CD8-positive, alpha-beta memory T cell (primary cell): ENCODE measurements at regions not wholly inside any gene's neighbourhood (a gene's known extent, or its start where the extent isn't known, plus 50 kb on each side); places are given as distances from the start of the nearest gene placed in this dataset.

Experiments used
- CTCF ChIA-PET: fragments of 350-600 bp; sonication (Branson Sonifier 250); formaldehyde crosslinking; loops from one replicate; lab custom pipeline; 2021; ENCODE audit warnings: antibody characterized with exemption; lab: Charles Lee
- POLR2A ChIA-PET: fragments of 350-600 bp; sonication (Branson Sonifier 250); formaldehyde crosslinking; loops from one replicate; lab custom pipeline; 2021; ENCODE audit warnings: antibody characterized with exemption; lab: Charles Lee
- DNase-seq, 5 donors: peaks; one replicate each; pipeline versions ENCODE4 v3.0.0 to v3.0.0-alpha.2; 2020 to 2022; ENCODE audit warnings: mixed read lengths in 1 of 5
- H3K27ac ChIP-seq: one replicate; pipeline ENCODE4 v1.7.0; 2013; ENCODE audit warnings: low read depth, mild to moderate bottlenecking, low read length, moderate library complexity
- H3K27me3 ChIP-seq: 2 replicates; pipeline ENCODE4 v1.7.0; 2013; ENCODE audit warnings: low read length, mild to moderate bottlenecking; ENCODE audit not compliant: insufficient read depth, poor library complexity, severe bottlenecking
- H3K36me3 ChIP-seq: 2 replicates; pipeline ENCODE4 v1.7.0; 2013; ENCODE audit warnings: mild to moderate bottlenecking, low read length, moderate library complexity; ENCODE audit not compliant: insufficient read depth
- H3K4me1 ChIP-seq: 2 replicates; pipeline ENCODE4 v1.7.0; 2013; ENCODE audit warnings: mild to moderate bottlenecking, low read length, moderate library complexity; ENCODE audit not compliant: insufficient read depth
- H3K4me3 ChIP-seq: 2 replicates; pipeline ENCODE4 v1.7.0; 2013; ENCODE audit warnings: mild to moderate bottlenecking, low read length
- H3K9me3 ChIP-seq: 2 replicates; pipeline ENCODE4 v1.7.0; 2013; ENCODE audit warnings: mild to moderate bottlenecking, low read length
- H3K27ac Mint-ChIP-seq, 8 donors: one replicate each; pipeline ENCODE4 v1.8.0; 2020 to 2021; ENCODE audit warnings: mixed read lengths in 8 of 8, mild to moderate bottlenecking in 6 of 8, inconsistent platforms in 3 of 8, moderate library complexity in 3 of 8
- H3K27me3 Mint-ChIP-seq, 2 donors: one replicate each; pipeline ENCODE4 v1.8.0; 2020 to 2021; ENCODE audit warnings: mixed read lengths in 2 of 2, mild to moderate bottlenecking in 1 of 2, moderate library complexity in 1 of 2
- H3K36me3 Mint-ChIP-seq, 3 donors: one replicate each; pipeline ENCODE4 v1.8.0; 2020 to 2021; ENCODE audit warnings: mixed read lengths in 3 of 3, inconsistent platforms in 1 of 3, mild to moderate bottlenecking in 1 of 3
- H3K4me1 Mint-ChIP-seq, 3 donors: one replicate each; pipeline ENCODE4 v1.8.0; 2020 to 2021; ENCODE audit warnings: mixed read lengths in 3 of 3, inconsistent platforms in 1 of 3, mild to moderate bottlenecking in 1 of 3
- H3K4me3 Mint-ChIP-seq, 7 donors: one replicate each; pipeline ENCODE4 v1.8.0; 2020 to 2021; ENCODE audit warnings: mixed read lengths in 7 of 7, mild to moderate bottlenecking in 6 of 7, moderate library complexity in 4 of 7, inconsistent platforms in 2 of 7
- H3K9me3 Mint-ChIP-seq, 5 donors: one replicate each; pipeline ENCODE4 v1.8.0; 2020 to 2022; ENCODE audit warnings: mixed read lengths in 5 of 5, mild to moderate bottlenecking in 3 of 5, moderate library complexity in 2 of 5, inconsistent platforms in 1 of 5

DNA sequence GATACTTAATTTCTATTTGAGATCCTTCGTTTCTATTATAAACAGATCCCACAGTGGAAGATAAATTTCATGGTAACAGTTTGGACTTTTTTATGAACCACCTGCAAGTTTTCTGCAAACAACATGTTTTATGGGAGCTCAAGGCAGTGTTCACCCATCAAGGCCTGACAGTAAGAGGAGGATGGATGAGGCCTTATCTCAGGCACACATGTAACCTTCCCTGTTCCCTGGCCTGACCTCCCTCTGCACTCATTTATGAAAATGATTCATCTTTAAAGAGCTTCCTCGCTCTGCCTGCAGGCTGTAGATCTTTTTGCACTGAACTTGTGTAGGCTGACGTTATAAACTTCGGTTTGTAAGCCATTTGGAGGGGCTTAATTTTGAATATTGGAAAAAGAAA is 500.1 kb downstream of the GATA3 start:
- Mint-ChIP-seq H3K4me3 (no peak overlapping the region), H3K9me3 (peaks cover 0 to 3% (median 0%) of the 10 kb centered on the region in 5 donors), H3K27me3 (peaks cover 16 to 50% of the 10 kb centered on the region in 2 donors), H3K27ac (no peak overlapping the region), H3K4me1 (no peaks in the 10 kb centered on the region), H3K36me3 (peaks cover 0 to 3% (median 0%) of the 10 kb centered on the region in 3 donors)
- H3K36me3 ChIP-seq, result no peaks in the 10 kb centered on the region
- H3K4me1 ChIP-seq, result no peaks in the 10 kb centered on the region
- H3K27ac ChIP-seq, result no peak overlapping the region
- ChIA-PET POLR2A (interaction anchor here (0.6 kb wide), 1 partner anchor 470 kb away, joined by 4 read pairs; no protein-coding TSS in a partner anchor), CTCF (no interaction called here)
- no peak overlapping the region for H3K4me3 ChIP-seq
- DNase-seq, result no peak
- peaks cover 3% of the 10 kb centered on the region for H3K27me3 ChIP-seq
- no peaks in the 10 kb centered on the region for H3K9me3 ChIP-seq

DNA sequence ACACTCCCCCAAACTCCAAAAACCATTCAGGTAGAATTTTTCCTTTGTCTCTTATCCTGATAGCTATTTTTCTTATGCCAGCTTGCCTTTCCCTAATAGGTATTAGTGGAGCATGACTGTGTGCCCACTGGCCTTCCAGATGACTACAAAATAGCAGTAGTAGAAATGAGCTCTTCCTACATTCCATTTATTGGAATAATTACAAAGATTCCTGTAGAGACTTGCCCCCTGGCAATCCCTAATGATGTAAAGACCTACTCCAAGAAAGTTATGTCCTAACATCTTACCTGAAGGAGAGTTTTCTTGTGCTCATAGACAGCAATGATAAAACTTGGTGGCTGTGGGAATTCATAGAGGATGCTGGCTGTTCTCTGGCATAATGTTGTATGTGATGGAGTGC is 501.8 kb downstream of the GATA3 start:
- Mint-ChIP-seq H3K36me3 (no peaks in the 10 kb centered on the region), H3K4me1 (no peaks in the 10 kb centered on the region), H3K4me3 (no peak overlapping the region), H3K27me3 (peaks cover 13 to 48% of the 10 kb centered on the region in 2 donors), H3K27ac (no peak overlapping the region), H3K9me3 (no peaks in the 10 kb centered on the region)
- H3K4me1 ChIP-seq, result no peaks in the 10 kb centered on the region
- H3K27ac ChIP-seq, result no peak overlapping the region
- CTCF ChIA-PET, result no interaction called here
- no peak for DNase-seq
- no peaks in the 10 kb centered on the region for H3K36me3 ChIP-seq
- peaks cover 3% of the 10 kb centered on the region for H3K27me3 ChIP-seq
- no peaks in the 10 kb centered on the region for H3K9me3 ChIP-seq
- no peak overlapping the region for H3K4me3 ChIP-seq
- POLR2A ChIA-PET, result no interaction called here

DNA sequence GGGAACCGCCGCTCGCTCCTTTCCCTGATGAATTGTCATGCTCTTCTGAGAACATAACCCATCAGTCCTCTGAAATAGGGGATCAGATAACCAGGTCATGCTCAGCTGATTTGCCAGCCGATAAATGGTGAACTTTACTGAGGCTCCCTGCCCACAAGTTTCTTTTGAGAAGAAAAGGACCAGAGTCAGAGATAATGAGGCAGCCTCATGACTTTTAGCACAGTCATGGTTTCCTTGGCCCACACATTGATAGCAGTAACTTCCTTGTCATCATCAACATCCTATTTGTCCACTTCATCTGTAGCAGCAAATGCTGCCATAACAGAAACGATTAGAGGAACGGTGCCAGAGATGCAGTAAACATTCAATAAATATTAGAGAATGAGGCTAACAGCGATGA is 509.0 kb downstream of the GATA3 start:
- Histone ChIP-seq H3K27me3 (no peaks in the 10 kb centered on the region), H3K36me3 (no peaks in the 10 kb centered on the region), H3K9me3 (no peaks in the 10 kb centered on the region), H3K4me1 (no peaks in the 10 kb centered on the region), H3K4me3 (no peak overlapping the region), H3K27ac (no peak overlapping the region)
- Mint-ChIP-seq H3K27me3 (peaks cover 11 to 52% of the 10 kb centered on the region in 2 donors), H3K27ac (no peak overlapping the region), H3K9me3 (no peaks in the 10 kb centered on the region), H3K36me3 (no peaks in the 10 kb centered on the region), H3K4me3 (no peak overlapping the region), H3K4me1 (no peaks in the 10 kb centered on the region)
- ChIA-PET CTCF (no interaction called here), POLR2A (no interaction called here)
- no peak for DNase-seq

DNA sequence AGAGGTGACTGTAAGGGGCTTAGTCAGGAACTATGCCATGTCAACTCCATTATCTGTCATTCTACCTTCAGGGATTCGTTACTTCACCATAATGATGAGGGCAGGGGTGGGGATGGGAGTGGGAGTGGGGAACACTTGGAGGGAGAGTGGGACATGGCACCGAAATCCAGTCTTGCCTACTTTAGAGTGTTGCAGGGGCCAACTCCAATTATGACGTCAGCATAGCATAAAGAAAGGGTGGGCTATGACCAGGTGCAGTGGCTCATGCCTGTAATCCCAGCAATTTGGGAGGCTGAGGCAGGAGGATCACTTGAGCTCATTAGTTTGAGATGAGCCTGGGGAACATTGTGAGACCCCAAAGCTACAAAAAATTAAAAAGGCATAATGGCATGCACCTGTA is 512.2 kb downstream of the GATA3 start:
- CTCF ChIA-PET, result no interaction called here
- H3K9me3 Mint-ChIP-seq, result no peaks in the 10 kb centered on the region
- H3K36me3 Mint-ChIP-seq, result no peaks in the 10 kb centered on the region
- H3K4me1 Mint-ChIP-seq, result no peaks in the 10 kb centered on the region
- H3K9me3 ChIP-seq, result no peaks in the 10 kb centered on the region
- no peaks in the 10 kb centered on the region for H3K4me1 ChIP-seq
- H3K27ac ChIP-seq, result no peak overlapping the region
- no peaks in the 10 kb centered on the region for H3K27me3 ChIP-seq
- no peak overlapping the region for H3K4me3 ChIP-seq
- no peak overlapping the region for H3K27ac Mint-ChIP-seq
- no peak for DNase-seq
- no peaks in the 10 kb centered on the region for H3K36me3 ChIP-seq
- POLR2A ChIA-PET, result no interaction called here
- H3K4me3 Mint-ChIP-seq, result no peak overlapping the region
- peaks cover 15 to 53% of the 10 kb centered on the region in 2 donors for H3K27me3 Mint-ChIP-seq

DNA sequence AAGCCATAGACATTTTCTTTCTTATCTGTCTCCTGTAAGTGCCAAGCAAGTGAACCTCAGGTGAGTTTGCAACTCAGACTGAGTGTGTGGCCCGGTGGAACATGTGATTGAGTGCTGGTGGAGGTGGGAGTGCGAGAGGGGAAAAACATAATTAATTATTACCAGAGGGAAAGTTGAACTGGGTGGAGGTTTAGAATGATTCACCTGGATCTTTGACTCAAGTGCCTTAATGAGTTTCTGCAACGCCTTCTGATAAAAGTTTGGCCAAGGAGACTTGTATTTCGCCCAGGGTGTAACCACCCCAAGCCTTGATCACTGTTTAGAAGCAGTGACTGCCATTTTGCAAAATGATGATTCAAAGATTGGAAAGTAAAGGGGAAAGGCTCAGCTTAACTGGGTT is 513.9 kb downstream of the GATA3 start:
- CTCF ChIA-PET, result no interaction called here
- H3K4me3 ChIP-seq, result no peak overlapping the region
- no peaks in the 10 kb centered on the region for H3K36me3 ChIP-seq
- H3K27ac Mint-ChIP-seq, result no peak overlapping the region
- POLR2A ChIA-PET, result no interaction called here
- no peaks in the 10 kb centered on the region for H3K36me3 Mint-ChIP-seq
- H3K27me3 Mint-ChIP-seq, result peaks cover 16 to 55% of the 10 kb centered on the region in 2 donors
- no peaks in the 10 kb centered on the region for H3K9me3 Mint-ChIP-seq
- H3K4me3 Mint-ChIP-seq, result no peak overlapping the region
- H3K27ac ChIP-seq, result no peak overlapping the region
- no peak for DNase-seq
- no peaks in the 10 kb centered on the region for H3K4me1 Mint-ChIP-seq
- H3K9me3 ChIP-seq, result no peaks in the 10 kb centered on the region
- H3K4me1 ChIP-seq, result no peaks in the 10 kb centered on the region
- no peaks in the 10 kb centered on the region for H3K27me3 ChIP-seq

DNA sequence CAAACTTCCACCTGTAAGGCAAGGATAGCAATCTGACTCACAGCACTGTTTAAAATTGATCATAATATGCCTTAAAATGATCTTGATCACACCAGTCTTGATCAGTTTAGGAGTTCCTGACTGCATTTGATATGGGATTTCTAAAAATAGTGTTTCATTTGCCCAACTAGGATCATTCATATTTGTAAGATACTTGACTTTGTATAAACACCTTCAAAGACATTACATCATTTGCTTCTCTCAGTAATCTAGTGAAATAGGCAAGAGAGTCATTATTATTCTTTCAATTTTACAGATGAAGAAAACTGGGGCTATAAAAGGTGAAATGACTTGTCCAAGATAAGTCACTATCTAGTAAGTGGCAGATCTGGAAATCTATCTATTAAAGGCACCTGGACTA is 521.1 kb downstream of the GATA3 start:
- Histone ChIP-seq H3K27ac (no peak overlapping the region), H3K9me3 (no peaks in the 10 kb centered on the region), H3K27me3 (no peaks in the 10 kb centered on the region), H3K36me3 (no peaks in the 10 kb centered on the region), H3K4me1 (no peaks in the 10 kb centered on the region), H3K4me3 (no peak overlapping the region)
- POLR2A ChIA-PET, result no interaction called here
- H3K9me3 Mint-ChIP-seq, result no peaks in the 10 kb centered on the region
- no peaks in the 10 kb centered on the region for H3K36me3 Mint-ChIP-seq
- H3K4me3 Mint-ChIP-seq, result no peak overlapping the region
- CTCF ChIA-PET, result no interaction called here
- DNase-seq, result no peak
- H3K4me1 Mint-ChIP-seq, result peaks cover 0 to 5% (median 0%) of the 10 kb centered on the region in 3 donors
- H3K27me3 Mint-ChIP-seq, result peaks cover 11 to 46% of the 10 kb centered on the region in 2 donors
- no peak overlapping the region for H3K27ac Mint-ChIP-seq

DNA sequence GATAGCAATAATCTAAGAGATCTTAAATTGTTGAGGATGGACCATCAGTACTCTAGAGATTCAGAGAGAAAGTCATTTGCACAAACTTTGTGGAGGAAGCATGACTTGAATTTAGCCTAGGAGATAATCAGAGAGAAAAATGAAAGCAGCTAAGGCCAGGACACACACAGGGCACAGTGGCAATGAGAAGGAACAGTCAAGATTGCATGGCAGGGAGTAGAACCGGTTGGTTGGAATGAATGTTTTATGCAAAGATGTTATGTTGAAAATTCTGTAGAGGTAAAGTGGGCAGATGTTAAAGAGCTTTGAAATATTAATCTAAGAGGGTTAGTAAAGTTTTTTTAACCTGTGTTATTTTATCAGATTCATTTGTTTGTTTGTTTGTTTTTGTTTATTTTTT is 521.8 kb downstream of the GATA3 start:
- H3K36me3 Mint-ChIP-seq, result no peaks in the 10 kb centered on the region
- no peak overlapping the region for H3K27ac Mint-ChIP-seq
- H3K27me3 Mint-ChIP-seq, result peaks cover 9 to 44% of the 10 kb centered on the region in 2 donors
- no peaks in the 10 kb centered on the region for H3K9me3 Mint-ChIP-seq
- Histone ChIP-seq H3K4me1 (no peaks in the 10 kb centered on the region), H3K4me3 (no peak overlapping the region), H3K36me3 (no peaks in the 10 kb centered on the region), H3K27ac (no peak overlapping the region), H3K9me3 (no peaks in the 10 kb centered on the region), H3K27me3 (no peaks in the 10 kb centered on the region)
- DNase-seq, result no peak
- no peak overlapping the region for H3K4me3 Mint-ChIP-seq
- ChIA-PET CTCF (no interaction called here), POLR2A (no interaction called here)
- peaks cover 0 to 5% (median 0%) of the 10 kb centered on the region in 3 donors for H3K4me1 Mint-ChIP-seq

DNA sequence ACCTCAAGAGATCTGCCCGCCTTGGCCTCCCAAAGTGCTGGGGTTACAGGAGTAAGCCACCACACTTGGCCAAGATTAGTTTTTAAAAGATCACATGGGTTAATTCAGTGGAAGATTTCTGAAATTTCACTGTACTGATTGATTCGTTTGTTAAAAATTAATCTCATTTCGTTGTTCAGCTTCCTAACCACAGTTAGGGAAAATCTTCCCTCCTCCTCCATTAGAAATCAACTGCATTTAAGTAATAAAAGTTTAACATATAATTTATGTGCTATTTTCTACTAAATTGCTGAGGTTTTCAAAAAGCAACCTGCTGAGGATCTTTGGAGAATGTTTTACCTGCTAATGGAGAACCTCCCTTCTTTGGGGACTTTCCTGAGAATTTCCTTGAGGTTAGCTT is 522.4 kb downstream of the GATA3 start:
- no peak overlapping the region for H3K4me3 Mint-ChIP-seq
- CTCF ChIA-PET, result no interaction called here

DNA sequence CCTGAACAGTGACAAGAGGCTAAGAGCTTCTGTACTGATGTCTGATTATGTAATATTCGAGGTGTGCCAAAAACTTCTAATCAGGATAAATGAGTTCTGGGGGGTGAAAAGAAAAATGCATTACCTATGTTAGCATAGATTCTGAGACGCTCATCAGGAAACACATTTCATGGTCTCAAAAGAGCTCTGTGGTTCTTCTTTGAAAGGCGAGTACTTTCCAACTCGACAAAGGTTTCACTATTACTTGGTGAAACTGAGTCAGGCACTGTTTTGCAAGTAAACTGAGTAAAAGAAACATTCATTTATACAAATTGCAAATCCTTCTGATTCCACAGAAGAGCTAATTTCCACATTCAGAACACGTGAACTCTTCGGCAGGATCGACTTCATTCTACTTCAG is 523.2 kb downstream of the GATA3 start:
- H3K4me1 ChIP-seq, result no peaks in the 10 kb centered on the region
- Mint-ChIP-seq H3K27me3 (peaks cover 7 to 43% of the 10 kb centered on the region in 2 donors), H3K4me3 (no peak overlapping the region), H3K36me3 (no peaks in the 10 kb centered on the region), H3K27ac (no peak overlapping the region), H3K9me3 (no peaks in the 10 kb centered on the region), H3K4me1 (peaks cover 0 to 5% (median 0%) of the 10 kb centered on the region in 3 donors)
- no peaks in the 10 kb centered on the region for H3K27me3 ChIP-seq
- no peaks in the 10 kb centered on the region for H3K36me3 ChIP-seq
- no peak overlapping the region for H3K27ac ChIP-seq
- ChIA-PET POLR2A (no interaction called here), CTCF (no interaction called here)
- no peak for DNase-seq
- H3K9me3 ChIP-seq, result no peaks in the 10 kb centered on the region
- no peak overlapping the region for H3K4me3 ChIP-seq

More for the DNA sequence above, 522.4 kb downstream of the GATA3 start:
- peaks cover 6 to 46% of the 10 kb centered on the region in 2 donors for H3K27me3 Mint-ChIP-seq
- H3K4me3 ChIP-seq, result no peak overlapping the region
- no peaks in the 10 kb centered on the region for H3K9me3 ChIP-seq
- no peaks in the 10 kb centered on the region for H3K27me3 ChIP-seq
- POLR2A ChIA-PET, result no interaction called here
- no peaks in the 10 kb centered on the region for H3K9me3 Mint-ChIP-seq
- H3K4me1 Mint-ChIP-seq, result peaks cover 0 to 5% (median 0%) of the 10 kb centered on the region in 3 donors
- no peak overlapping the region for H3K27ac ChIP-seq
- DNase-seq, result no peak
- no peaks in the 10 kb centered on the region for H3K36me3 ChIP-seq
- H3K36me3 Mint-ChIP-seq, result no peaks in the 10 kb centered on the region
- no peak overlapping the region for H3K27ac Mint-ChIP-seq
- H3K4me1 ChIP-seq, result no peaks in the 10 kb centered on the region
